ENCODE measurements at regions not wholly inside any gene's neighbourhood (a gene's known extent, or its start where the extent isn't known, plus 50 kb on each side); places are given as distances from the start of the nearest gene placed in this dataset.

DNA sequence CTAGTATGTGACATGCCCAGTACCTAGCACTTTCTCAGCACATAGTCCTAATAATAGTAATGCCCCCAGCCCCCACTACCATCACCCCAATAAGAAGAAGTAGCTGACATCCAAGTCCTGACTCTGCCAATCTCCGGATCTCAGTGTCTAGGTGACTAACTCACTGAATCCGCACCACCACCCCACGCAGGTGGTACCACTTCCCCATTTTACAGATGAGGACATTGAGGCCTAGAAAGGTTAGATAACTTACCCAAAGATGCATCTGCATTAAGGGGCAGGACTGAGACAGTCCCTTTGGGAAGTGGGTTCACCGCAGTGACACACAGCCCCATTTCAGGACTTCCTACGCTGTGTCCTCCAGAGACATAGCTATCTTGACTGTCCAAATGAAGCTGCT is 241.2 kb downstream of the TFAP2C start:
- H2BK5ac ChIP-seq (ENCODE audit: insufficient read length, low read length): no peak overlapping the region
- no peak overlapping the region for H3K4ac ChIP-seq (ENCODE audit: low read depth, low read length)
- H3K27me3 ChIP-seq (ENCODE audit: insufficient read depth, low read length): no peaks in the 10 kb centered on the region
- H3K56ac ChIP-seq (ENCODE audit: insufficient read length, low read depth, low read length): no peak overlapping the region
- Mint-ChIP-seq H3K9me3 (no peaks in the 10 kb centered on the region), H3K27ac (no peak overlapping the region), H3K27me3 (ENCODE audit: low read depth) (peaks cover 41% of the 10 kb centered on the region), H3K4me1 (peaks cover 18 to 20% of the 10 kb centered on the region in 2 experiments), H3K36me3 (ENCODE audit: insufficient read depth in 1 of 3, low read depth in 3 of 3) (no peaks in the 10 kb centered on the region), H3K4me3 (no peak overlapping the region)
- no peak overlapping the region for H3K9ac ChIP-seq (ENCODE audit: extremely low read depth, insufficient read length, low read length)
- H3K79me2 ChIP-seq (ENCODE audit: insufficient read depth, low read length): no peaks in the 10 kb centered on the region
- no peak overlapping the region for H3K4me2 ChIP-seq (ENCODE audit: insufficient read depth, insufficient read length, low read length)
- DNase-seq: no peak
- H3K23ac ChIP-seq (ENCODE audit: insufficient read length, low read depth, low read length): no peak overlapping the region
- H3K4me1 ChIP-seq (ENCODE audit: insufficient read depth, low read length): no peaks in the 10 kb centered on the region
- H4K91ac ChIP-seq (ENCODE audit: insufficient read length, low read depth, low read length): no peak overlapping the region
- H3K18ac ChIP-seq (ENCODE audit: insufficient read length, low read depth, low read length): no peak overlapping the region
- H3K27ac ChIP-seq (ENCODE audit: insufficient read length, low read depth, low read length): no peak overlapping the region
- H2BK120ac ChIP-seq (ENCODE audit: low read depth, low read length, poor library complexity, severe bottlenecking): no peak overlapping the region
- no peak overlapping the region for H2BK15ac ChIP-seq (ENCODE audit: low read depth, low read length)
- no peaks in the 10 kb centered on the region for H3K23me2 ChIP-seq (ENCODE audit: insufficient read length, low read depth, low read length, poor library complexity, severe bottlenecking)
- no CpG with 5 or more reads among the region's 5 CpGs for WGBS (ENCODE audit: extremely low coverage, insufficient read length, low lambda C conversion rate)
- H2BK12ac ChIP-seq (ENCODE audit: insufficient read length, low read depth, low read length): no peak overlapping the region
- H4K8ac ChIP-seq (replicated peaks; ENCODE audit: insufficient read length, low read depth, low read length): no peak overlapping the region
- no peak overlapping the region for H2AK5ac ChIP-seq (ENCODE audit: insufficient read length, low read length)
- no peak overlapping the region for H2AFZ ChIP-seq (ENCODE audit: low read length)
- H3T11ph ChIP-seq (ENCODE audit: low read length): no peak overlapping the region
- H4K20me1 ChIP-seq (ENCODE audit: control insufficient read depth, insufficient read depth, insufficient read length): no peaks in the 10 kb centered on the region
- no peak overlapping the region for H4K5ac ChIP-seq (ENCODE audit: insufficient read length, low read depth, low read length)
- no peak overlapping the region for H2BK20ac ChIP-seq (ENCODE audit: low read depth, low read length, poor library complexity, severe bottlenecking)
- no peaks in the 10 kb centered on the region for H3K79me1 ChIP-seq (ENCODE audit: insufficient read depth, low read depth, low read length, poor library complexity, severe bottlenecking)
- H3K14ac ChIP-seq (ENCODE audit: insufficient read depth, low read length): no peak overlapping the region
- H3K9me3 ChIP-seq (ENCODE audit: control insufficient read depth, low read depth, low read length): no peaks in the 10 kb centered on the region
- TF ChIP-seq, protein P1, sequence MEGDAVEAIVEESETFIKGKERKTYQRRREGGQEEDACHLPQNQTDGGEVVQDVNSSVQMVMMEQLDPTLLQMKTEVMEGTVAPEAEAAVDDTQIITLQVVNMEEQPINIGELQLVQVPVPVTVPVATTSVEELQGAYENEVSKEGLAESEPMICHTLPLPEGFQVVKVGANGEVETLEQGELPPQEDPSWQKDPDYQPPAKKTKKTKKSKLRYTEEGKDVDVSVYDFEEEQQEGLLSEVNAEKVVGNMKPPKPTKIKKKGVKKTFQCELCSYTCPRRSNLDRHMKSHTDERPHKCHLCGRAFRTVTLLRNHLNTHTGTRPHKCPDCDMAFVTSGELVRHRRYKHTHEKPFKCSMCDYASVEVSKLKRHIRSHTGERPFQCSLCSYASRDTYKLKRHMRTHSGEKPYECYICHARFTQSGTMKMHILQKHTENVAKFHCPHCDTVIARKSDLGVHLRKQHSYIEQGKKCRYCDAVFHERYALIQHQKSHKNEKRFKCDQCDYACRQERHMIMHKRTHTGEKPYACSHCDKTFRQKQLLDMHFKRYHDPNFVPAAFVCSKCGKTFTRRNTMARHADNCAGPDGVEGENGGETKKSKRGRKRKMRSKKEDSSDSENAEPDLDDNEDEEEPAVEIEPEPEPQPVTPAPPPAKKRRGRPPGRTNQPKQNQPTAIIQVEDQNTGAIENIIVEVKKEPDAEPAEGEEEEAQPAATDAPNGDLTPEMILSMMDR (conservative IDR thresholded peaks at IDR 0.05): no peak
